GM12878 (cell line): ENCODE measurements at regions not wholly inside any gene's neighbourhood (a gene's known extent, or its start where the extent isn't known, plus 50 kb on each side); places are given as distances from the start of the nearest gene placed in this dataset.

Source experiments
- ATAC-seq: fragments of 200-7000 bp; cut with Tn5 transposase; 3 replicates; pipeline ENCODE4 v1.9.1; 2020; ENCODE audit warnings: mild to moderate bottlenecking, moderate library complexity
- BruUV-seq: library from RNA; stranded (reverse); fragments of 400-500 nt; replicated peaks from 2 replicates; lab custom pipeline; 2021; lab: Mats Ljungman, UMichigan
- CTCF ChIA-PET: fragments of 300-600 bp; sonication (Branson Sonifier 250); formaldehyde crosslinking; extraction: SDS; loops from one replicate; lab custom pipeline; 2021; ENCODE audit warnings: inconsistent platforms; lab: Yijun Ruan, JAX
- POLR2A ChIA-PET: fragments of 350-600 bp; formaldehyde crosslinking; extraction: SDS; loops from one replicate; lab custom pipeline; 2021; ENCODE audit warnings: inconsistent platforms; lab: Charles Lee
- RAD21 ChIA-PET: fragments of 300-600 bp; sonication (Branson Sonifier 250); formaldehyde crosslinking; loops from one replicate; lab custom pipeline; 2023; ENCODE audit warnings: antibody characterized with exemption; ENCODE audit not compliant: unreplicated experiment; lab: Charles Lee
- SMC1A ChIA-PET: fragments of 300-600 bp; sonication (Branson Sonifier 250); formaldehyde crosslinking; loops from one replicate; lab custom pipeline; 2023; ENCODE audit not compliant: unreplicated experiment, uncharacterized antibody; lab: Charles Lee
- DNase-seq: peaks from one replicate; pipeline ENCODE4 v3.0.0-alpha.2; 2011; ENCODE audit warnings: low read depth, low spot score
- FAIRE-seq: peaks from 3 replicates; lab custom pipeline; 2011; peaks lifted over from hg19 to GRCh38; lab: Jason Lieb, UNC
- H2AFZ ChIP-seq: 2 replicates; pipeline ENCODE4 v1.6.0; 2011; ENCODE audit warnings: low read depth, low read length, control low read depth; ENCODE audit not compliant: control insufficient read depth
- H3K27ac ChIP-seq: 2 replicates; pipeline ENCODE4 v1.5.1; 2011; ENCODE audit warnings: control low read depth; ENCODE audit not compliant: control insufficient read depth, insufficient read depth
- H3K27me3 ChIP-seq, 2 experiments: replicated peaks in 1 of 2; 2 replicates each; pipeline versions ENCODE4 v1.6.0 to v1.6.1; 2011; ENCODE audit warnings: low read length in 1 of 2; ENCODE audit not compliant: control insufficient read depth in 2 of 2, insufficient read depth in 2 of 2
- H3K36me3 ChIP-seq, 2 experiments: 2 replicates each; pipeline ENCODE4 v1.5.1; 2011; ENCODE audit warnings: low read length in 1 of 2; ENCODE audit not compliant: control insufficient read depth in 2 of 2, insufficient read depth in 2 of 2
- H3K4me1 ChIP-seq: 2 replicates; pipeline ENCODE4 v1.6.1; 2011; ENCODE audit warnings: mild to moderate bottlenecking, low read length, moderate library complexity, mixed read lengths; ENCODE audit not compliant: control insufficient read depth, insufficient read depth
- H3K4me2 ChIP-seq: 2 replicates; pipeline ENCODE4 v1.6.0; 2011; ENCODE audit warnings: control low read depth; ENCODE audit not compliant: control insufficient read depth, insufficient read depth
- H3K4me3 ChIP-seq: fragments of 200-600 bp; sonication (generic); 2 replicates; pipeline ENCODE4 v1.5.1; 2016
- H3K79me2 ChIP-seq: 2 replicates; pipeline ENCODE4 v1.6.0; 2011; ENCODE audit warnings: low read length; ENCODE audit not compliant: control insufficient read depth, insufficient read depth
- H3K9ac ChIP-seq: 2 replicates; pipeline ENCODE4 v1.8.0; 2011; ENCODE audit warnings: low read length, control low read depth, mixed read lengths; ENCODE audit not compliant: control insufficient read depth, insufficient read depth
- H3K9me3 ChIP-seq: replicated peaks from 3 replicates; pipeline ENCODE4 v1.5.1; 2011; ENCODE audit warnings: mild to moderate bottlenecking, low read length; ENCODE audit not compliant: control insufficient read depth, insufficient read depth
- H4K20me1 ChIP-seq: 2 replicates; pipeline ENCODE4 v1.6.0; 2011; ENCODE audit not compliant: control insufficient read depth, insufficient read depth
- CREM ChIP-seq: IDR thresholded peaks from 2 replicates; pipeline ENCODE4 v1.6.1; 2014; ENCODE audit warnings: antibody characterized with exemption, low read depth
- ETV6 ChIP-seq, 2 experiments: fragments of 450-650 bp in 1 of 2; IDR thresholded peaks in 1 of 2; conservative IDR thresholded peaks in 1 of 2; 2 replicates each; pipeline ENCODE4 v1.6.1; 2014; ENCODE audit warnings: antibody characterized with exemption in 1 of 2, borderline replicate concordance in 1 of 2, low read depth in 1 of 2, mild to moderate bottlenecking in 1 of 2, moderate library complexity in 1 of 2
- EZH2 ChIP-seq: IDR thresholded peaks from 2 replicates; pipeline ENCODE4 v1.6.1; 2012; ENCODE audit warnings: low read depth, mild to moderate bottlenecking, control low read depth, inconsistent platforms, low read length, borderline replicate concordance; ENCODE audit not compliant: control insufficient read depth
- JUND ChIP-seq: IDR thresholded peaks from 2 replicates; pipeline ENCODE4 v1.6.1; 2012; ENCODE audit warnings: low read depth, mild to moderate bottlenecking, low read length, improper control_type of control experiment, moderate library complexity
- NRF1 ChIP-seq: conservative IDR thresholded peaks from 2 replicates; pipeline ENCODE4 v1.6.1; 2011; ENCODE audit warnings: mild to moderate bottlenecking, low read depth, low read length, improper control_type of control experiment
- WGBS: methylation state at CpG from one replicate; pipeline ENCODE4 v1.1.6; 2016; ENCODE audit warnings: low lambda C conversion rate; ENCODE audit not compliant: insufficient replicate concordance, insufficient coverage; ENCODE audit errors: missing lambda C conversion rate; 5-methylcytosine and 5-hydroxymethylcytosine counted together
- in situ Hi-C: fragments of 300-500 bp; cut with MboI; formaldehyde crosslinking; loops from 9 replicates; pipeline ENCODE4 v1.14.3; 2018; ENCODE audit warnings: mixed read lengths
- intact Hi-C: fragments of 100-400 bp; cut with micrococcal nuclease; formaldehyde crosslinking; loops from one replicate; pipeline ENCODE4 v1.14.2; 2022; ENCODE audit not compliant: unreplicated experiment
- TF ChIP-seq, protein P1 (sequence below): IDR thresholded peaks from 2 replicates; pipeline ENCODE4 v1.6.1; 2012; ENCODE audit warnings: low read depth, low read length, improper control_type of control experiment
- TF ChIP-seq, protein P2 (sequence below): fragments of 450-650 bp; IDR thresholded peaks from 2 replicates; pipeline ENCODE4 v1.6.1; 2017; ENCODE audit warnings: mild to moderate bottlenecking, moderate library complexity

DNA sequence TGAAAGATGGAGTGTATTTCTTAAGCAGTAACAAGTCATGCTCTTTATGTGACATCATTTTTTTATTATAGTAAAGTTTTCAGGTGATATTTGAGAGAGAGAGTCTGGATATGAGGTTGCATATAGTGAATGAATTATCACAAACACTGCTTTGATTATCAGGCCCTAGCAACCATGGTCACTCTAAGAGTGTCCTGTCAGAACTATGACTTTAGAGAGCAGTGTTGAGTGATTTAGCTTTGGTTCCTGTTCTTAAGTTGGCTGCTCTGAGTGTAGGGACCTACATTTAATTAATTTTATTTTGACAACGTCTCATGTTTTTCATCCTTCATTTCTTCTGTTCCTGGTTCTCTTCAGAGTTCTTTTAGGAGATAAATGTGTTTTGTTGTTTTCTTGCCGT is 275.5 kb downstream of the KCNJ3 start:
- RAD21 ChIA-PET, result no interaction called here
- intact Hi-C loops, result loop anchor here (1.0 to 10.0 kb wide), 2 partner anchors 12 to 251 kb away; no protein-coding TSS in a partner anchor
- Histone ChIP-seq H3K4me1 (no peaks in the 10 kb centered on the region), H3K4me2 (no peak overlapping the region), H3K36me3 (no peaks in the 10 kb centered on the region), H3K9me3 (no peaks in the 10 kb centered on the region), H4K20me1 (no peaks in the 10 kb centered on the region), H3K9ac (no peak overlapping the region), H3K27me3 (no peaks in the 10 kb centered on the region), H3K4me3 (no peak overlapping the region), H3K27ac (no peak overlapping the region), H3K79me2 (no peaks in the 10 kb centered on the region), H2AFZ (no peak overlapping the region)
- POLR2A ChIA-PET, result no interaction called here
- DNase-seq, result no peak
- TF ChIP-seq JUND (no peak), NRF1 (no peak), CREM (no peak), EZH2 (no peak), ETV6 (conservative IDR thresholded peaks at IDR 0.05 in 1 of 2, IDR thresholded peaks at IDR 0.05 in 1 of 2; ENCODE audit: borderline replicate concordance in 1 of 2, low read depth in 1 of 2) (no peak)
- TF ChIP-seq, protein P1, sequence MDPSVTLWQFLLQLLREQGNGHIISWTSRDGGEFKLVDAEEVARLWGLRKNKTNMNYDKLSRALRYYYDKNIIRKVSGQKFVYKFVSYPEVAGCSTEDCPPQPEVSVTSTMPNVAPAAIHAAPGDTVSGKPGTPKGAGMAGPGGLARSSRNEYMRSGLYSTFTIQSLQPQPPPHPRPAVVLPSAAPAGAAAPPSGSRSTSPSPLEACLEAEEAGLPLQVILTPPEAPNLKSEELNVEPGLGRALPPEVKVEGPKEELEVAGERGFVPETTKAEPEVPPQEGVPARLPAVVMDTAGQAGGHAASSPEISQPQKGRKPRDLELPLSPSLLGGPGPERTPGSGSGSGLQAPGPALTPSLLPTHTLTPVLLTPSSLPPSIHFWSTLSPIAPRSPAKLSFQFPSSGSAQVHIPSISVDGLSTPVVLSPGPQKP, result no peak
- TF ChIP-seq, protein P2, sequence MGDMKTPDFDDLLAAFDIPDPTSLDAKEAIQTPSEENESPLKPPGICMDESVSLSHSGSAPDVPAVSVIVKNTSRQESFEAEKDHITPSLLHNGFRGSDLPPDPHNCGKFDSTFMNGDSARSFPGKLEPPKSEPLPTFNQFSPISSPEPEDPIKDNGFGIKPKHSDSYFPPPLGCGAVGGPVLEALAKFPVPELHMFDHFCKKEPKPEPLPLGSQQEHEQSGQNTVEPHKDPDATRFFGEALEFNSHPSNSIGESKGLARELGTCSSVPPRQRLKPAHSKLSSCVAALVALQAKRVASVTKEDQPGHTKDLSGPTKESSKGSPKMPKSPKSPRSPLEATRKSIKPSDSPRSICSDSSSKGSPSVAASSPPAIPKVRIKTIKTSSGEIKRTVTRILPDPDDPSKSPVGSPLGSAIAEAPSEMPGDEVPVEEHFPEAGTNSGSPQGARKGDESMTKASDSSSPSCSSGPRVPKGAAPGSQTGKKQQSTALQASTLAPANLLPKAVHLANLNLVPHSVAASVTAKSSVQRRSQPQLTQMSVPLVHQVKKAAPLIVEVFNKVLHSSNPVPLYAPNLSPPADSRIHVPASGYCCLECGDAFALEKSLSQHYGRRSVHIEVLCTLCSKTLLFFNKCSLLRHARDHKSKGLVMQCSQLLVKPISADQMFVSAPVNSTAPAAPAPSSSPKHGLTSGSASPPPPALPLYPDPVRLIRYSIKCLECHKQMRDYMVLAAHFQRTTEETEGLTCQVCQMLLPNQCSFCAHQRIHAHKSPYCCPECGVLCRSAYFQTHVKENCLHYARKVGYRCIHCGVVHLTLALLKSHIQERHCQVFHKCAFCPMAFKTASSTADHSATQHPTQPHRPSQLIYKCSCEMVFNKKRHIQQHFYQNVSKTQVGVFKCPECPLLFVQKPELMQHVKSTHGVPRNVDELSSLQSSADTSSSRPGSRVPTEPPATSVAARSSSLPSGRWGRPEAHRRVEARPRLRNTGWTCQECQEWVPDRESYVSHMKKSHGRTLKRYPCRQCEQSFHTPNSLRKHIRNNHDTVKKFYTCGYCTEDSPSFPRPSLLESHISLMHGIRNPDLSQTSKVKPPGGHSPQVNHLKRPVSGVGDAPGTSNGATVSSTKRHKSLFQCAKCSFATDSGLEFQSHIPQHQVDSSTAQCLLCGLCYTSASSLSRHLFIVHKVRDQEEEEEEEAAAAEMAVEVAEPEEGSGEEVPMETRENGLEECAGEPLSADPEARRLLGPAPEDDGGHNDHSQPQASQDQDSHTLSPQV, result no peak
- CTCF ChIA-PET, result no interaction called here
- in situ Hi-C loops, result no loop called here
- WGBS, result 0% methylated on average over 2 of the region's 2 CpGs
- BruUV-seq, result no TSS peak
- SMC1A ChIA-PET, result no interaction called here
- peak; percentile 56; the same call in 2 of the 3 replicates for ATAC-seq
- FAIRE-seq, result peak; percentile 18
